ENCODE measurements at regions not wholly inside any gene's neighbourhood (a gene's known extent, or its start where the extent isn't known, plus 50 kb on each side); places are given as distances from the start of the nearest gene placed in this dataset.
A peak's percentile ranks its signal among the peaks of the same experiment; 100 is the strongest.

DNA sequence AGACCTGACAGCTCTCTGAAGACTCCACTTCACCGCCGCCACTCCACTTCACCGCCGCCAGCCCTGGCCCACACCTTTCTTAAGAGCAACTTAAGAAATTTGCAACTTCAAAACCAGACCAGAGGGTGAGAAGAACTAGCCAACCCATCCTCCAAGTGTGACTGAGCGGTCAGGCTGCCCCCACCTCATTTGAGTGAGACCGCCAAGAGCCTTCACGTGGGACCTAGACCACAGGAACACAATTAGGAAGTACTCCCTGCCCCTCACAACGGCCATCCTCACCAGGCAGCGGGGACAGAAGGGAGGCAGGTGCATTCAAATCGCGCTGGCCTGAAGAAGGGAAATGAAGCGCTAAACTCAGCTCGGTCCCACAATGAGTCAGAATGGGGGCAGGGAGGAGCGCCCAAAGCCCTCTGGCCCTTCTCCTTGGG lies 156.8 kb upstream of the BCL6 start:
- DNase-seq (ENCODE audit: low read depth in 3 of 3) = no peak

DNA sequence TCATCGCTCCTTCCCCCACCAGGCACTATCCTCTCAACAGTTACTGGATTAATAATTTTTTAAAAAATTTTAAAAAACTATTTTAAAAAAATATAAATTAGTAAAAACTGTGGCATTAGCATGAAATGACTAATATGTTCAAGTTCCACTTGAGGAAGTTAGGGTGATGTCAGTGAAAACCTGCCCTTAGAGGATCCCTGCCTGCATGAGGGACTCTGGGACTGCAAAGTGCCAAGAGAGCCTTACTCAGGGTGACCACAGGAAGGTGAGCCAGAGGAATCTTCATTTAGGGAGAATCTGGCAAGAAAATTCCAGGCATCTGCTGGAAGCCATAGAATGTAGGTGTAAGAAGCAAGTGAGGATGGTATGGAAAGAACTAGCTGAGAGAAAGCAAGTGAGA lies 157.7 kb upstream of the BCL6 start:
- no peak for DNase-seq (ENCODE audit: low read depth in 3 of 3)

DNA sequence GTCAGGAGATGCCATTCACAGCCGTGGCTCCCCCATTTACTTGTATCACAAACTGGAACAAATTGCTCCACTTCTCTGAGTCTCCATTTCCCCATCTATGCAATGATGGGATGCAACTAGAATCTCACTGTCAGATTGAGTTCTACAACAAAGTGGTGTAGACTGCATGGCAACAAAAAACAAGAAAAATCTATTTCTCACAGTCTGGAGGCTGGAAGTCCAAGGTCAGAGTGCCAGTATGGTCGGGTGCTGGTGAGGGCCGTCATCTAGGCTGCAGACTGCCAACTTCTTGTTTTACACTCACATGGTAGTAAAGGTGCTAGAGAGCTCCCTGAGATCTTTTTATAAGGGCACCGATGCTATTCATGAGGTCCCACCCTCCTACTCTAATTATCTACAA lies 158.4 kb upstream of the BCL6 start:
- DNase-seq (ENCODE audit: low read depth in 3 of 3) = no peak

DNA sequence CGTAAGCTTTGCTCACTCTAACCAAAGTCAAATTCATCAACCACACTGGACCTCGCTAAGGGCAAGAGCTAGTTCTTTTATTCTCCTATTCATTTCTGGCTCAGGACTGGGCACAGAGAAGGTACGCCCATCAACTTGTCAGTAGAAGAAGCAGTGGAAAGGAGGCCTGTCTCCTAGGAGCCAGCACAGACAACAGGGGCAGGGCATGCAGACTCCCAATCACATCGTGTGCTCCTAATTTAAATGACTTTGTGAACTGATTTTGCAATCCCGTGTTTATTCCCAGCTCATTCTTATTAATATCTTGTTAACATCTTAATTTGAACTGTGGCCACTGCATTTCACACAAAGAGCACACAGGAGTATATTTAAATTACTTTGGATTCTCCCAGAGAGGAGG lies 161.1 kb upstream of the BCL6 start:
- DNase-seq (ENCODE audit: low read depth in 3 of 3) = no peak

DNA sequence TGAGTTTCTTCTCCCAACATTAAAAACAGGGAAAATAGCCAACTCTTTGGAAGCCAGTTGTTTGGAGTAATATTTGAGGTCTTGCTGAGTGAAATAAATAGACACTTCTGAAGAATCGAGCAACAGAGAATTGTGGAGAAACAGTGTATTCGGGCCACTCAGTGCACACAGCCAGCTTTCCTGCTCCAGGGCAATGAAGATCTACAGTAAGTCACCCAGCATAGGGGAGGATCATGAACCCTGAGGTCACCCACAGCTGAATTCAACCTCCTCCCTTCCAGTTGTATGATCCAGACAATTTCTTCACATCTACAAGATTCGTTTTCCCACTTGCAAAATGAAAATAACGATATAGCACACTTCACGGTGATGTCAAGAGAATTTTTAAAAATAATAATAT lies 161.7 kb upstream of the BCL6 start:
- DNase-seq (ENCODE audit: low read depth in 3 of 3) = no peak

DNA sequence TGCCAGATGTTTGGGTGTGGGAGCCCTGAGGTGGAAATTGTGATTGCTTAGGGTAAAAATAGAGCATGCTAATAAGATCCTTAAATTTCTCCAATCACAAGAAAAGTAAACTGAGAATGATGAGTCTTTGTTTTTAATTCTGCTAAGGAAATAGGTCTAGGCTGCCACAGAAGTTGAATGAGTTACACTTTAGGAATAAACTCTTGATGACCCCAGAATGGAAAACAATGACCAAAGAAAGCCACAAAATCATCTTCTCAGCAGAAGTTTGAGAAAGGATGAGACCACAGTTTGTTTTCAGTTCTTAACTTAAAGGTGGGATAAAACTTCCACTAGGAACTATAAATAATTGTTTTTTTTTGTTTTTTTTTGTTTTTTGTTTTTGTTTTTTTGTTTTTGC lies 164.6 kb upstream of the BCL6 start:
- no peak for DNase-seq (ENCODE audit: low read depth in 3 of 3)

DNA sequence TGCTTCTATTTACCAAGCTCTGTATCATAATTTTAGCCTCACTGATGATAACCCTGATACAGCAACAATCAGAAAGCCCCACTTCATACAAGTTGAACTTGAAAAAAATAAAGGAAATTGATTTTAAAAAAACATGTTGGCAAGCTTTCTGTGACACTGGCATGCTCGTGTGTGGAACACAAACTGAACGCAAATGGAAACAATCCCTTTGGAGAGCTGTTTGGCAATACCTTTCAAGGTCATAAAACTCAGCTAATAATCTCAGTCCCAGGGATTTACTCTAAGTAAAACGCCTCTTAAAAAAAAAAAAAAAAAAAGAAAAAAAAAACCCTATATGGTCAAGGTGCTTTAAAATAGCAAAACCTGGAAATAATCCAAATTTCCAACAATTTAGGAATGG lies 166.7 kb upstream of the BCL6 start:
- DNase-seq (ENCODE audit: low read depth in 3 of 3) = no peak

DNA sequence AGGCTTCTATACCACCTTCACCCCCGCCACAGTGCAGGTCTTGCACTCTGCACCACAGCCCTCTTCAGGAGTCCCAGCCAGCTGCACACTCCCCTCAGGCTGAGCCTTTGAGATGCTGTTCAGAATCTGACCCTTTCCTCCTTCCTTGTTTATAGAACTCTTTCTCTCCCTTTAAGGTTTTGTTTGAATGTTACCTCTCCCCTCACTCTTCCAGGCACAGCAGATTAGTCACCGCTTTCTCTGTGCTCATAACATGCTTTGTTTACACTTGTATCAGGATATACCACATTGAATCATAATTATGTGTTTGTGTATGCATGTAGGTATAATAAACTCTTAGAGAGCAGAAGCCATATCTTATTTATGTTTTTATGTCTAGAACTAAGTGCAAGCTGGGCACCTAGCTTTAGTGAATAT lies 168.4 kb upstream of the BCL6 start:
- DNase-seq (ENCODE audit: low read depth in 3 of 3) = no peak

DNA sequence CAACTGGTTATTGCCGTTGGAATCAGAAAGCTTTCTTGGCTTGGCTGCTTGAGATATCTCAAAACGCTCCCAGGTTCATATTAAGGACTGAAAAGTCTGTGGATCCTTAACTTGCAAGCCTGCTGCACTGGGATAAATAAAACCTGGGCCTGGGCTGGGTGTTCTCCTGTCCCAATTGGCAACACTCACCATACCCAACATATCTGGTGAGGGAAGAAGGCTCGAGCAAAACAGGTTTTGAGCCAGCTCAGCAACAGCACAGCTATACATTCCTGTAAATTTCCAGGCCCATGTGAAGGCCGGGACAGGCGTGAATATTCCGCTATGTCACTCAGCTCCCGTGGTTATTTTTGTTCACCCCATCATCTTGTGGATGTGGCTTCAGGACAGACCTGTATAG lies 169.0 kb upstream of the BCL6 start:
- no peak for DNase-seq (ENCODE audit: low read depth in 3 of 3)

DNA sequence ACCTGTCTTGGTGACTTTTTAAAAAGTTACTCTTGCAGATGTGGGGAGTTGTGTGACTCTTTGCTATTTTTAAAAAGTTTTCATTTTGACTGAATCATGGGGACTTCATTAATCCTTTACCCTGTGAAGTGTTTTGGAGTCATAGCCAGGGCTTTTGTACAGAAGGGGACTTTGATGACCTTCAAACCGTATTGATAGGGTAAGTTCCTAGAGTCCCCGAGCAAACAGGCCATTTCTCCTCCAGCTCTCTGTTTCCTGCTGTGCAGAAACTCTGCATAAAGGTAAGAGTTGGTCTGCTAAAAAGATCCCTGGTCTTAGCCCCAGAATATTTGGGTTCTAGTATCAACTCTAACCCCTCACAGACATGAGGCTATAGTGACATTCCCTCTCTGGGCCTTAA lies 170.8 kb upstream of the BCL6 start:
- DNase-seq (ENCODE audit: low read depth in 3 of 3) = no peak

DNA sequence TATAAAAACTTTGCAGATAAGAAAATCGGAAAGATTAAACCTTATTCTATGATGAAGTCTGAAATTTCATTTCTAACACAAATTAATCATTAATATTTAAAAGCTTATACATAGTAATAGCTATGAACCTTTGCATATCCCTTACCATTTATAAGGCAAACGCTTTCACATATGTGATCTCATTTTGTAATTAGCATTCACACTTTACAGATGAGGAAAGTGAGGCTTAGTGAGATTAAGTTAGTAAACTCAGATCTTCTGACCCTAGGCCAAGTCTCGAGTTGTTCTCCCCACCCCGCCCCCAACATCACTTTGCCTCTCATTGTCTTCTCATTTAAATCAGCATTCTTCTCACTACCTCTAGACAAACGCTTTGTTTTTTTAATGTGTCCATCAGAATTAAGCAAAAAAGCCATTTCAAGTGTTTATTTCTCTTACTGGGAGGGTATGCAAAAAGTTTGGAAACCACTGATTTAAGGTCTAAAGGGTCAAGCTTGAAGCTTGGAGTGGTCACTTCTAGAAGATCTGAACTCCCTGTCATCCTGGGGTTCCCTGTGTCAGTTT lies 172.9 kb upstream of the BCL6 start:
- no peak for DNase-seq (ENCODE audit: low read depth in 3 of 3)

DNA sequence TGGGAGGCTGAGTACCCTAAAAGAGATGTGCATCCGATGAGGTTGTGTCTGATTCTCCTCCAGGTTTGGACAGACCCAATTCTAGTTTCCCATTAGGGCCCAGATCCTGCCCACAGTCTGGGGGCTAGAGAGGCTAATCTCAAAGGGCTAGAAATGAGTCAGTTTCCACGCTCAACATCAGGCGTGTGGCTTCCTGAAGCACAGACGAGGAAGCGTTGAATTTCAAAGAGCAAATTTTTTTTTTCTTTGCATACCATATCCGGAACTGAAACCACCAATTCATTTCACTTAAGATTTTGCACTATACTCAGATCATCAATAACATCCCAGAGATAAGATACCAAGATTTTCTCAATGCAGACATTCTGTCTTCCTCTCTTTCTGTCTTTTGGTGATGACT lies 173.8 kb upstream of the BCL6 start:
- DNase-seq (ENCODE audit: low read depth in 3 of 3) = peak; percentile 20 to 45 (median 29)

DNA sequence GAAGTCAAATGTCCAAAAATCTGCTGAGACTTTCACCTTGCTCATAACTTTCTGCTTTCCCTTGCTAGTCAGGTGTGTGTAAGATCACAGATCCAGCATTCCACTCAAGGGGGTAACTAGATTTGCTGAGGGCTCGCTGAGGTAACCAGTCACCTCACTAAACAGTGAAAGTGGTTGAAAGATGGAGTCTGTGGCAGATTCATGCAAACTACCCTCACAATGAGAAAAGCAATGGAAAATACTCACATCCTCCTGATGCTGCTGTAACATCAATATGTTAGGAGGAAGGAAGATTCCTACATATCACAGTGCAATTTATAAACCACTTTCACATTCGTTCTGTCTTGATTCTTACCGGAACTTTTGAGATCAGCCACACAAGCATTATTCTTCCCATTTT lies 174.3 kb upstream of the BCL6 start:
- DNase-seq (ENCODE audit: low read depth in 3 of 3) = no peak

DNA sequence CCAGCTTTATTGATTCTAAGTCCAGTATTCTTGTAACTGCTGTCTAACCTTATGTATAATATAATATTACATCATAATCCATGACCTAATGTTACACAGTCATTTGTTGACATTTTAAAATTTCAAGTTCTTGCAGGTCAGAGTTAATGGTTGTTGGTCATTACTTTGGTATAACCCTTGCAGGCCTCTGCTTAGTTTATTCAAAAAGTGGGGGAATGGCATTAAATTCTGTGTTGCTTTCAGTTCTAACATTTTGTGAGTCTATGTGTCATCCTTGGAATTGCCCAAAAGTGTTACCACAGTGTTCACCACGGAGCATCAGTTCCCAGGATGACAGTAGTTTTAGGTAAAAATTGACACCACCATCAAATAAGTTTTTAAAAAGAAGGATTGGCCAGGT lies 174.8 kb upstream of the BCL6 start:
- no peak for DNase-seq (ENCODE audit: low read depth in 3 of 3)

DNA sequence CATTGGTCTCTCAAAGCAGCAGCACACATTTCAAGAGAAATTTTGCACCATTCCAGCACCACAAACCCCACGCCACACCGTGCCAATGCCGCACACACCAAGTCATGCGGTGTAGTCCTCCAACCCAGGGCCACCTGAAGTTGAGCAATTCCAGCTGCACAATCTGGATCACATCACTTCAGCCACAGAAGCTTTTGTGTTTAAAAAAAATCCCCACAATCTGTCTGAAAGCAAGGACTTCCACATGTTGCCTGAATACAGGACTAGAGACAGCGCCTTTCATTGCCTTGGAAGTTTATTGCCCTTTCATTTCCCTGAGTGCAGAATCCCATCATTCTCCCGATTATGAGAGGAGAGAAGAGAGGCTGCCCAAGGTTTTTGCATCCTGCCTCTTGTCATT lies 175.6 kb upstream of the BCL6 start:
- DNase-seq (ENCODE audit: low read depth in 3 of 3) = no peak

DNA sequence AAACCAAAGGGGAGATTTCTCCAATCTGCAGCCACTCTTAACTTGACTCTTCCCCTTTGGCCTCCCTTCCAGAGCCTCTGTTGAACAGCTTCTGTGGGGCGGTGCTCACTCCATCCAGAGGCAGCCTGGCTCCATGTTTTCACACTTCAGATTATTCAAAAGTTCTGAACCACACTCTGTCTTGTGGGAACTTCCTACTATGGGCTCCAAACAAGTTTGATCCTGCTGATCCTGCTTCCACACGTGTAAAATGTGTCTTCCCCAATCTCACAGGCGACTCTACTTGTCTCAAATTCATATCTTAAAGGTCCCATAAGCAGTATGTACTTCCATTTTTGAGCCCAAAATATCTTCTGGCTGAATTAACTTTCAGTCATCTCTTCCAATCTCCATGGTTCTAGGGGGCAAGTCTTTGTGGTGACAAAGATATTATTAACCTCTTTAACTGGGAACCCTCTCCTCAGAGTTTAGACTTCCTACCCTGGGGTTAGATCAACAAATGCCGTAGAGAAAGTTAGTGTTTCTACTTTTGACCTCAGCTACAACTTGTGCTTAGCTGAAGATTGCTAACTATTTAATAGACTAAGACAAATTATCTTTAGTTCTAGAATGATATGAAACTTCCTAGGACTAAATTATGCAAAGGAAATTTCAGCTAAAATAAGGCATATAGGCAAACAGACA lies 176.3 kb upstream of the BCL6 start:
- DNase-seq (ENCODE audit: low read depth in 3 of 3) = no peak

DNA sequence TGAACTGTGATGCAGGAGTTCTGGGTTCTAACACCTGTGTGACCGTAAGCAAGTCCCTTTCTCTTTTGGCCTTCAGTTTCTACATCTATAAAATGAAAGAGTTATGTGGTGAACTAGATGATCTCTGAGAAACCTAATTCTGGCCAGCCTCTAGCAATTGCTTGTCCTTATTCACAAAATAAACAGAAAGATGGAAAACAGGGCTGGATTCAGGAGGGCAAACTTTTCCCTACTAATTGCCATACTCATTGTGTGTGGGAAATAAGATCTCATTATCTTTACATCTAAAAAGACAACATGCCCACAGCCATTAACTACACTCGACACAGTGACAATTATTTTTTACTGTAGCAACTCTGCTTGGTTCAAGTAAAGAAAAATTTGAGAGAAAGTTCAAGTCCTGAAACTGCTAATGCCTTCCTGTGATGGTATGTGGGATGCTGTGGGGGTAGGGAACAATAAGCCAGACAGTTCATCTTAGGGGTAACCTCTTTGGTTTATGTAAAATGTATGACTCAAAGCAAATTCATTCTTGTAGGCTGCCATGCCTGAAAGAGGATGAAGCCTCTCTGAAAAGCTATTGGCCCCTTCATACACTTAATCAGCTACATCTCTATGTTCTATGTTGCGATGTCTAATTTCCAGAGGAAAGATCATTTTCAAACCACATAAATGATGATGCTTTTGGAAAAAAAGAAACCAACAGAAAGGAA lies 177.6 kb upstream of the BCL6 start:
- no peak for DNase-seq (ENCODE audit: low read depth in 3 of 3)

DNA sequence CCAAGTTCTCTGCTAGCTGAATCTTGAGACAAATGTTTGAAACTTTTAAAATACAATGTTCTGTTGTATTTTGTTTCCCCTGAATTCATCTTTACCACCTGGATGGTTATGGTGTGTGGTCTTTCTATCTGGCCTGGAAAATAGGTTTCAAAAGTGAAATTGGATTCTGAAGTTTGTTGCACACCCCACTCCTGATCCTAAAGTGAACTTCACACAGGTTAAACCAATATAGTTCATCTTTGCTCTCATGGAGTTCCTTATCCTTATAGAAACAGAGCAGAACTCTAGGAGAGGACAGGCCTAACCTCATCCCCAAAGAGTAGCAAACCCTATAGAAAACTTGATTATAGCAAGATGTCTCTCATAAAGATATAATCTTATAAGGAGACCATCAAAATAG lies 179.4 kb upstream of the BCL6 start:
- DNase-seq (ENCODE audit: low read depth in 3 of 3) = no peak

DNA sequence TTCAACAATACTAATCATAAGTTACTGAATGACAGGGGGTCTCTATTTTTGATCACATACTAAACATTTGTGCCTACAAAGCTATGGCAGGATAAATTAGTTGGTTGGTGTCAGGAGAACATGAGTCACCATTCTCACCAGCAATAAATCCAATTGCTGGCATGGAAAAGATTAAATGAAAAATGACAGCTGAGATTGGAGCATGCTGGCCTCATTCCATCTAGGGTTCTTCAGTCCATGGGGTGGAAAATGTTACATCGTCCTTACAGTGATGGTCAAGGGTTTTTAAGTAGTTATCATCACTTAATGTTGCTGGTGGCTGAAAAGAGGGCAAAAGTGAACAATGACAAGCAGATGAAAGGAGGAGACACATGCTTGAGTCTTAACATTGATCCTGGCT lies 180.1 kb upstream of the BCL6 start:
- no peak for DNase-seq (ENCODE audit: low read depth in 3 of 3)

DNA sequence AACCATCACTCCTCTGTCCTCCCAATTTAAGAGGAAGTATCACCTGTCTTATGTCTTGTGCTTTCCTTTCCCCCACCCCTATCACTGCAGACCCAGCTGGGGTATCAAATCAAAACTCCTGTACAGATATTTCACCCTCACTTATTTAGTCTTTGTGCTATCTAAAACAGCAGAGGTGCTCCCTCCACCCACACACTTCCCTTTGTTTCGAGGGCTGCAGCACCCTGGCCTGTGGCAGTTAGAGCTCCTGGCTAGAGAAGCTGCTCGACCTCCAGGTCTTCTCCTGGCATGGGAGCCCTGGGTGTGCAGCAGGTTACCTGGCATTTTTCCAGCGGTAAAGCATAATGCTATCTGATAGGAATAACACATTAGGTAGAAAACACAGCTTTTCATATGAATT lies 181.4 kb upstream of the BCL6 start:
- DNase-seq (ENCODE audit: low read depth in 3 of 3) = no peak

DNA sequence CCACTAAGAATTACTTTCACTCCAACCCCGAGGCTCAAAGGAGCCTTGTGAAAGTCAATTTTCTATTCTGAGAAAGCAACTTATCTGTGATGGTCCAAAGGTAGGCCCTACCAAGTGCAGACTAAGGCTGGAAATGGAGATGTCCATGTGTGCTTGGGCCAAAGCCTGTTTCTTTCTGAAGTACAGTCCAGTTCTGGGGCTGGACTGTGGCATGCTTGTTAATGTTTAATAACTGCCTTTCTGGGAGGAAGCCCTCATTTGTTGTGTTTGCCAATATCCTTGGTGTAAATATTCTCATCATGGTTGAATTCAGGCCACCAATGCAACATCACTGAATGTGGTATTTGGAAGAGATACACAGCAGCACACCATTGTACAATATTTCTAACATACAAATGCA lies 182.3 kb upstream of the BCL6 start:
- DNase-seq (ENCODE audit: low read depth in 3 of 3) = no peak

DNA sequence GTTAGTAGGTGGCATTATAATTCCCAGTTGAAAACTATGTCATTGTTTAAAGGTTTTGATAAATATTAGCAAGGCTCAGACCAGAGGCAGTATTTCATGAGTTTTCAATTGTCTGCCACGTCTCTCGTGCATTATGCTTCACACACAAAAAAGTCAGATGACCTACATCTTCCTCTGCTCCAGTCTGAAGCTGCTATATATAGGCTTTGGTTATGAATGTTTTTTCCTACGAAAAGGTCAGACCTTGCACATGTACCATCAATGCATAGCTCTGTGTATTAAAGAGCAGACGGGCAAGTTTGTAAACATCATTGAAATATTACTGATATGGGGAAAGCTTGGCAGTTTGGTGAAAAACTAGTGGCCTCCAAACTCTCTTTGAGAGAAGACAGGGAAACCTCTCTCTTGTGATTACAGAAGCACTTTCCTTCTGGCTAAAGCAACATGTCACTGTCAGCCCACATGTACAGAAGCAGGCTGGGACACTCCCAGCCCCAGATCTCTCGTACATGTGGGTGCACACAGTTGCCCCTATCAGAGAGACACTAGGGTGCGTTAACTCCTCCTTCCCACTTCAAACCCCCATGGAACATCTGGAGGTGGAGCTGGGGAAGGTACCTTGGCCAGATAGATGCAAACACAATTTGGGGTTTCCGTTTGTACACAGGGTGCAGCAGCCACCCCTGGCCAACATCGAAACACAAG lies 184.0 kb upstream of the BCL6 start:
- no peak for DNase-seq (ENCODE audit: low read depth in 3 of 3)

DNA sequence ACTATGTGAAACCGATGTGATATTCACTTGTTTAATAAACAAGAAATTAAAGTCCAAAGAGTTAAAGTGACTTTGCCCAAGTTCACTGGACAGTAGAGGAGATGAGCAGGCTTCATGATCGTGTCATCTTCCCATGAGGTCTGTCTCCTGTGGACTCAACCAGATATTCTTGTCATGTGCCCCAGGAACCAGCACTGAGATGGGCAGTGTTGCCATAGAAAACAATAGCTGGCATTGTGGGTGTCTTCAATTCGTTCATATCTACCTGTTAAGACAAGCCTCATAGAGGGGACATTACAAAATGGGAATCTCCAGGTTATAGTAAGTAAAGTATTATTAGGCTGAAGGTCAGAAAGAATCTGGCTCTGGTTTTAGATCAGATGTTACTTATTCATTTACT lies 184.8 kb upstream of the BCL6 start:
- DNase-seq (ENCODE audit: low read depth in 3 of 3) = no peak

Data from stimulated activated CD4-positive, alpha-beta T cell treated with anti-CD3 and anti-CD28 coated beads, TNF-alpha, amount 100 ng/mL, for 4 hours (primary cell).